NCI-H2029 (cell line): ENCODE measurements at regions not wholly inside any gene's neighbourhood (a gene's known extent, or its start where the extent isn't known, plus 50 kb on each side); places are given as distances from the start of the nearest gene placed in this dataset.

ENCODE experiments used
- DNase-seq: peaks from one replicate; lab custom pipeline; 2025; lab: John Stamatoyannopoulos, UW

DNA sequence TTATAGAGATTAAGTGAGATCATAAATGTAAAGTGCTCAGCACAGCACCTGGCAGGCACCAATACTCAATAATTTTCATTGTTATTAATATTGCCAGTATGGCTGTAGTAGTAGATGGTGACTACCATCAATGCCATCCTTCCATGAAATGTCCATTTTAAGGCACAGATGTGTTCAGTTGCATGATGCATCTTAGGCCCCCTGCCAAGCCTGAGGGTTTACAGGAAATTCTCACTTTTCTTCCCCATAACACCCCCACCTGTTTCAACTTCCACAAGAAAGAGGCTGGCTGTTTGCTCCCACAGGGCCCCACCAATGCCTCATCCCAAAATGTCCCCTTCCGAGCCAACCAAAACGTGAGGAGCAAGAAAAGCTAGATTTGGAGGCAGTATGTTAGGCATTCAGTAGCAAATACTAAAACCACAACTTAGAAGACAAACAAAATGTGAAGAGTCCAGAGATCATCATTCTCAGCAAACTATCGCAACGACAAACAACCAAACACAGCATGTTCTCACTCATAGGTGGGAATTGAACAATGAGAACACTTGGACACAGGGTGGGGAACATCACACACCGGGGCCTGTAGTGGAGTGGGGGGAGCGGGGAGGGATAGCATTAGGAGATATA lies 110.6 kb upstream of the NHSL1 start:
- no peak for DNase-seq

DNA sequence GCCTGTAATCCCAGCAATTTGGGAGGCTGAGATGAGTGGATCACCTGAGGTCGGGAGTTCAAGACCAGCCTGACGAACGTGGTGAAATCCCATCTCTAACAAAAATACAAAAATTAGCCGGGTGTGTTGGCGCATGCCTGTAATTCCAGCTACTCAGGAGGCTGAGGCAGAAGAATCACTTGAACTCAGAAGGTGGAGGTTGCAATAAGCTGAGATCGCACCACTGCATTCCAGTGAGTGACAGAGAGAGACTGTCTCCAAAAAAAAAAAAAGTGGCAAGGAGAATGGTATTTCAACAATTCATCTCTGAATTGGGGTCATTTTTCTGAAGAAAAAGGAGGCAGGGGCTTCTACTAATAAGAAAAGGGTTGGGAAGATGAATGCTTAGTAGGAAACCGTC lies 111.5 kb upstream of the NHSL1 start:
- DNase-seq: no peak

DNA sequence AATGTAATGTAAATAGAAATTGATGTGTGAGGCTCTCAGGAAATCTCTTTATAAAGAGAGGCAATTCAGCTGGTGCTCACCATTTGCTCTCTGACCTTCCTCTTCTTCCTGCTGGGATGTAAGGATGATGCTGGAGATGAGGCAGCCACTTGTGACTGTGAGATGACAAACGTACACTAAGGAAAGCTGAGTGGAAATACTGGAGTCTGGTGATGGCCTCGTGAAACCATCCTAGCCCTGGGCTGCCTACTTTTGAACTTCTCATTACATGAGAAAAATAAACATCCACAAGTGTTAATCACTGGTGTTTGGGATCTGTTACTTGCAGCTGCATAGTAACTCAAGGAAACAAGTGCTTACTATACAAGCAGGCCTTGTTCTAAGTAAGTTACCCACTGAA lies 114.9 kb upstream of the NHSL1 start:
- DNase-seq: no peak

DNA sequence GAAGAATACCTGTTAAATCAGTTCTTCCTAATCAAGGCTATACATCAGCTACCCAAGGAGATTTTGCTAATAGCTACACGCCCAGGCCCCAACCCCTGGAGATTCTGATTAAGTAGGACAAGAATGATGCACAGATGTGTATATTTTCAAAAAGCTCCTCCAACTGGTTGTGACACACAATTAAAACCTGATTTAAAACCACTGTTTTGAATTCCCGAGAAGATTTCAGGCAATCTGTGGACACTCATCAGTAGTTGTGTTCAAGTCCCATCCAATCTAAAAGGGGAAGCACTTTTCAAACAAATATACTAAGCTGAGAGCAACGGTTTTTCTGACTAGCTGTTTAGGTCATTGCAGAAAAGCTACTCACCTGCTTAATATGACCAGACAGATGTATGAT lies 118.9 kb upstream of the NHSL1 start:
- no peak for DNase-seq

DNA sequence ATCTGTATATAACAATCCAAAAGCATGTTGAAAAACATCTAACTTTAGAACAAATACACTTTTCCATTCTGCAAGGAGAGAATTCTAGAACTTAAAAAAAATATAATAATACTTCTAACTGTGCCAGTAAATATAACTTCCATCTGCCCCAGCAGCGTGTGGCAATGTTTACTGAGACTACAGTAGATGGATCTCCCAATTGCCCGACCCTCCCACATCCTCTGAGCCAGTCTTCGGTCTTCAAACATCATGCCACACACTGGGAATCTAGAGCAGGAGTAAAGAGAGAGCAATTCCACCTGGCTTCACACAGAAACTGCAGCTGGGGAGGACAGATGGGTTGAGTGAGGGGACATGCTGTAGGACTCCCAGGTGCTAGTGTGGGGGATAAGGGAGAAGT lies 121.3 kb upstream of the NHSL1 start:
- no peak for DNase-seq

DNA sequence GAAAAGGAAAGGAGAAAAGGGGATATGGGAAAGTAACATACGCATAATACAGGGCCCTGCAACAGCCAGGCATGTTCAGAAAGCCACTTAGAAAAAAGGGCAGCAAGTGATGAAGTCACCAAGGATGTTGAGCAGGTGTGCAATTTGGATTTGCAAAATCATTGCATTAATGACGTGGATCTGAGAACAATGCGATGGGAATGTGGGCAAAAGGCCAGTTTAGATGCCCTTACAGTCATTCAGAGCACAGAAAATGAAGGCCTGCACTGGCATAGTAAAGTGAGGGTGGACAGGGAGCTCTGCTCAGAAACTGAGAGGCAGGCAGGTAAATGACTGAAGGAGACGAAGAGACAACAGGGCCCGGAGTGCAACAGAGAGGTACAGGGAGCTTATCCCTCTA lies 123.7 kb upstream of the NHSL1 start:
- DNase-seq: no peak

DNA sequence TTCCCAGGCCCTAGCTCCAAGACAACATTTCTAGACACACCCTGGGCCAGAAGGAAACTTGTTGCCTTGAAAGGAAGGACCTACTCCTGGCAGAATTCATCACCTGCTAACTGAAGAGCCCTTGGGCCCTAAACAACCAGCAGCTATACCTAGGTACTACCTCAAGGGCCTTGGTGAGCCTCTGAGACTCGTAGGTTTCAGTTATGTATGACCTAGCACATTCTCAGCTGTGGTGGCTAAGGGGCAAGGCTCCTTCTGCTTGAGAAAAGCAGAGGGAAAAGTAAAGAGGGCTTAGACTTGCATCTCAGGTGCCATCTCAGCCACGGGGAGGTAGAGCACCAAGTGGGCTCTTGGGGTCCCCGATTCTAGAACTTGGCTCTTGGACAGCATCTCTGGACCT lies 132.3 kb upstream of the NHSL1 start:
- no peak for DNase-seq

DNA sequence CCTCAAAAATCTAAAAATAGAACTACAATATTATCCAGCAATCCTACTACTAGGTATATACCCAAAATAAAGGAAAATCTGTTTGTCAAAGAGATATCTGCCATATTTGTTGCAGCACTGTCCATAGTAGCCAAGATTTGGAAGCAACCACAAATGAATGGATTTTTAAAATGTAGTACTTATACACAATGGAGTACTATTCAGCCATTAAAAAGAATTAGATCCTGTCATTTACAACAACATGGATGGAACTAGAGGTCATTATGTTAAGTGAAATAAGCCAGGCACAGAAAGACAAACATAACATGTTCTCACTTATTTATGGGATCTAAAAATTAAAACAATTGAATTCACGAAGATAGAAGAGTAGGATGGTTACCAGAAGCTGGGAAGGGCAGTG lies 135.7 kb upstream of the CCDC28A start:
- DNase-seq: no peak

DNA sequence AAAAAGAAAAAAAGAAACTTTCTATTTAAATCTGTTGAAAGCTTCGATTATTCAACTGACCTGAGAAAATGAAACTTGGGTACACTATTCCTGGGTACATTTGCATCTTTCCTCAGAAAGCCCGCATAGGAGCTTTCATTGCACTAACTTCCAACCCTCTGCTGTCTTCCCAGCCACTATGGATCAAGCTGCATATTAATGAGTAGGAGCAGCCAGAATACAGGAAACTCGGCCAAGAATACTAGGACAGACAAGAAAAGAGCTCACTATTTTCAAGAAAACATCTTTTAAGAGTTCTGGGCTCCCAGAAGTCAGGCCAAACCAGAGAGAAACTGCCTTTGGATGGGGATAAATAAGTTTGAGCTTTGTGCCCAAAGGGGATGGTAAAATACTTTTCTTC lies 135.0 kb upstream of the CCDC28A start:
- DNase-seq: no peak

DNA sequence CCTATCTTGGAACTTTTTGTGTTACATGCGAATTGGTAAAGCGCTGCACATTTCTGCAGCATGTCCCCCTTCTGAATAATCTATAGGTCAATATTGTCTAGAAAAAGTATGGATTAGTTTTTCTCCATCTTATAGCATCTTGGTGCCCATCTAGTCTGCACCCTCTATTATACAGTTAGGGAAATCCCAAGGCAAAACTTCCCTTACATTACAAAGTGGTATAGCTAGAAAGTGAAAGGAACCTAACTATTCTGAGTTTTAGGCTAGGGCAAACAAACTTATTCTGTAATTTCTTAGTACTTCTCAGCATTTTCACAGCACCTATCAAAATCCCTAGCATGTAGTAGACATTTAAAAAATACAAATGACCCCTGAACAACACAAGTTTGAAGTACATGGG lies 133.5 kb upstream of the CCDC28A start:
- no peak for DNase-seq

DNA sequence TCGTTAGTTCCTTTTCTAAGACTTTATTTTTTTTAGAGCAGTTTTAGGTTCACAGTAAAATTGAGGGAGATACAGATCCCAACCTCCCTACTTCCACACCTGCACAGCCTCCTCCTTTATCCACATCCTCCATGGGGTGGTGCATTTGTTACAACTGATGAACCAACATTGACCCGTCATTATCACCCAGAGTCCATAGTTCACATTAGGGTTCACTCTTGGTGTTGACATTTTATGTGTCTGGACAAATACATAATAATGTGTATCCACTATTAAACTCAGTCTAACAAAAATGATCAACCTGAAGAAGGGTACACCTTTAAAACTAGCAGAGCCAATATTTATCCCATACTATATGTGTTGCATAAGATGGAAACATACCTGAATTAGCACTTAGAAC lies 130.4 kb upstream of the CCDC28A start:
- no peak for DNase-seq

DNA sequence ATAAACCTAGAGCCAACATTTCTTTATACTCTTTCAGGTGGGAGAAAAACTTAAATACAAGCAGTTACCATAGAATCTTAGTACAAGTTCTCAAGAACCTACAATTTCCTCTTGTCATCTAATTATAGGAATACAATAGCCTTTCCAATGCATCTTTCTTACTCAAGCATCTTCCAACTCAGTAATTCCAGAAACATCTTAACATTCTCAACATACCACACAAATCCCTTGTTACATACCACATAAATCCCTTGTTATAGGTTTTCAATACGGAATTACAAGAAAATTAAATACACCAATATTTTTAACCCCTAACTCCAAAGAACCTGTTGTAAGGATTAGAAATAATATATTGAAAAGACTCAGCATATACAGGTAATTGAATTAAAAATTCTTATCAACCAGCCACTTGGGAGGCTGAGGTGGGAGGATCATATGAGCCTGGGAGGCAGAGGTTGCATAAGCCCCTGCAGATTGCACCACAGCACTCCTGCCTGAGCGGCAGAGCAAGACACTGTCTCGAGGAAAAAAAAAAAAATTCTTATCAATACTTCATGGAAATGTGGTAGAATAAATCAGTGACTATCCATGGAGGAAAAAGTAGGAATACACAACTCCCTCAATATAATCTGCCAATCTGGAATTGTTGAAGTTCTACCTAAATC lies 127.5 kb upstream of the CCDC28A start:
- no peak for DNase-seq

DNA sequence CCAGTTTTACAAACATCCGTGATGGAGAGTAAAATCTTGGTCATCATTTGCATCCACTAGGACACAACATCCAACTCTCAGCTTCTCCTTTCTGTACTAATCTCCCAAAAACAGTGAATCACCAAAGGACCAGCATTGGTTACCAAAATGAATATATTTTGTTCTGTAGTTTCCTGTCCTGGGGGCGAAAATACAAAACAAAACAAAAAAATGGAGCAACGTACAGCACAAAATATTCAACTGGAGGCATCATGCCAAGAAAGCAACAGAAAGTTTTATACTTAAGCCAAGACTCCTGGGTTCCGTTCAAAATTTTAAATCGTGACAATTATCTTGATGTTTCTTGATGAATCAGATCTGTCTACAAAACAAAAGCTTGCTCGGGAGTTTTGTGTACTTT lies 126.6 kb upstream of the CCDC28A start:
- no peak for DNase-seq

DNA sequence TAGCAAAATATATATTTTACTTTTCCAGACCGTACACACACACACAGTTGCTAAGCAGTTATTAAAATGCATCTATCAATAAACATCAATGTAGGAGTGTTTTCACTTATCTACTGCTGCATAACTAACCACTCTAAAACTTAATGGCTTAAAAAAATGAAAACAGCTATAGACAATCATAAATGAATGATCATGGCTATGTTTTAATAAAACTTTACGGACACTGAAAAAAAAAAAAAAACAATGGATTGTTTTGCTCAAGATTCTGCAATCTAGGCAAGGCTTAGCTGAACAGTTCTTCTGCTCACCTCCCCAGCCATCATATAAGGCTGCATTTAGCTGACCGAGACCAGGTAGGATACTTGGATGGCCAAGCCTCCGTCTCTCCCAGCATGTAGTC lies 125.4 kb upstream of the CCDC28A start:
- no peak for DNase-seq

DNA sequence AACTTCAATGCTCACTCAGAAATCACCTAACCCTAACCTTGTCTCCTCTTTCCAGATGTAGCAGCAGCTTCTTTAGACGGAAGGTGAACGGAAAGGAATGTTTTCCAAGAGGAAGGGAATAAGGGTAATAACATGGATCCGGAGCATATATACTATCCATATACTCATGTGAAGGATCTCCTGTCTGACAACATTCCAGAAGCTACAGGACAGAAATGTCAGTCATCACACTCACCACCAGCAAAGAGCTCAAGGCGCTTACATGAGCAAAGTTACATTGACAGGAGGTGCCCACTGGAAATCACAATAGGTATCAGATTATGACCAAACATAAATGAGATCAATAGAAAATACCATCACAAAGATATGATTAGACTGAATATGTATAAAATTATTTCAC lies 122.1 kb upstream of the CCDC28A start:
- no peak for DNase-seq

DNA sequence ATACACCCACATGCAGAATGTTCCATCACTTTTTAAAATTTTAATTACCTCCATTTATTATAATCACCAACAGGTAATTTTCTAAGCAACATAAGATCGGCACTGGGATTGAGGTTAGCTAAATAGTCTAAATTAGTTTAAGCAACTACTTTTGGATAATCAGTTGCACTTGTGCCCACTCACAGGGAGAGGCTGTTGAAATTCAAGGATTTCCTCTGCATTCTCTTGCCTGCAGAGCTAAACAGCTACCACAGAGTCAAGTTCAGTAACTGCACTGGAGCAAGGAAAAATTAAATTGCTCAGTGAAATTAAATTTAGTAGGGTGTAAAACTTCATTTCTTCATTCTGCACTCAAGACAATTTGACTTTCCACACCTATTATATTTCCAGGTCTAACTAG lies 120.7 kb upstream of the CCDC28A start:
- DNase-seq: no peak

DNA sequence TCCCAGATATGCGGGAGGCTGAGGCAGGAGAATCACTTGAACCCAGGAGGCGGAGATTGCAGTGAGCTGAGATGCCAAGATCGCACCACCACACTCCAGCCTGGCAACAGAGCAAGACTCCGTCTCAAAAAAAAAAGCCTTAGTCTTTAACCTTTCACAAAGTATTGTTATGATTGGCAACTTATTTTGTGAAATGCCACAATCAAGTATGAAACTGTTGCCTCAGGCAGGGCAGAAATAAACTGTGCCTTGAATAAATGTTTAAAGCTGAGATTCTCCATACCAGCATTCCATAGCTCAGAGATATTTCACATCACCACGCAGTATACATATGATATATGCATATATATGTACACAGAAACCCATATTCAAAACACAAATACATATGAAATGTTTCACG lies 120.1 kb upstream of the CCDC28A start:
- DNase-seq: no peak

DNA sequence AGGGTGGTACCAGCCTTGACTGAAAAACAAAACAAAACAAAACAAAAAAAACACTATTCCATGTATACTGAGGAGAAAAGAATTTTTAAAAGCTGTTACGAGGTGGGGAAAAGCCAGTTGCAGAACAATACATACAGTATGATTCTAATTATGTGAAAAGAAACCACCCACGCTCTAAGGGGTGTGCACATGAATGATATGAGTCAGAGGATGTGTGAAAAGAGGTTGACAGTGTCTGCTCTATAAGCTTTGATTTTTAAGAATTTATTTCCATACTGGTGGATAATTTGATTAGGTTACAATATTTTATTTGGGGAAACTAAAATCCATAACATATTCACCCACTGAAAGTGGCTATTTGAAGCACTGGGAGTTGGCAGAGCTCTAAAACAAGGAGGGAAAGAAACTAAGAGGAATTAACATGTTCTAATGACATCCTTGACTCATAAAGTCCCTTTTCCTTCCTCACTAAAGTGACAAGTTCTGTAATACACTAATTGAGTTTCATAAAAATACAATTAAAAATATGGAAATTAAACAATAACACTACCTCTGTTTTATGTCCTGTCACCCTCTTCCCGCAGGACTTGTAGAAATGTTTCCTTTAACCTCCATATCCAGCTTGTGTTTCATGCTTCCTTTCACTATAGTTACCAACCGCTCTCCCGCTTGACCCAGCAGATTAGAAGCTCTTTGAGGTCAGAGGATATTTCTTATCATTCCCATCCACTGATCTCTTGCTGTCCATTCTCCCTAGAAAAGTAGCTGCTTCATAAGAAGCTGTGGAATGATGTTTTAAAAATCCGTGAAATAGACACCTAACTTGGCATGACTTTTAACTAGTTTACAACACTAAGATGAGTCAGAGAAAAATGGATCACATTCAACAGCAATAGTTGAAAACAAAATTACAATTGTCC lies 118.6 kb upstream of the CCDC28A start:
- no peak for DNase-seq

DNA sequence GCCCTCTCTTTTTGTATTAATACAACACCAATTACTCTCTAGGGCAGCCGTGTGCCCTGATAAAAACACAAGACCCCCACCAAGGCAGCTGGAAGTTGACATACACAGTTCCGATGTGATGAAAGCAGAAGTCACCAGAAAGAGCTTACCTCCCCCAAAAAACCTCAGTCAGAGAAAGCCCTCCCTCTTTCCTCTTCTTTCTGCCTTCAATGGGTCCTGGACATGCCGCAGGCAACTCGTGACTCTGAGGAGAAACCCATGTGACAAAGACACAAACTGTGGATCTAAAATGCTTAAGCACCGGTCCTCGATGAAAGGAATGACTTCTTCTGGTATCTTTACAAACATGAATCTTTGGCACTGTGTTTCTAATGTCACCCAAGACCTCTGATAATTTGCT lies 117.7 kb upstream of the CCDC28A start:
- DNase-seq: no peak

DNA sequence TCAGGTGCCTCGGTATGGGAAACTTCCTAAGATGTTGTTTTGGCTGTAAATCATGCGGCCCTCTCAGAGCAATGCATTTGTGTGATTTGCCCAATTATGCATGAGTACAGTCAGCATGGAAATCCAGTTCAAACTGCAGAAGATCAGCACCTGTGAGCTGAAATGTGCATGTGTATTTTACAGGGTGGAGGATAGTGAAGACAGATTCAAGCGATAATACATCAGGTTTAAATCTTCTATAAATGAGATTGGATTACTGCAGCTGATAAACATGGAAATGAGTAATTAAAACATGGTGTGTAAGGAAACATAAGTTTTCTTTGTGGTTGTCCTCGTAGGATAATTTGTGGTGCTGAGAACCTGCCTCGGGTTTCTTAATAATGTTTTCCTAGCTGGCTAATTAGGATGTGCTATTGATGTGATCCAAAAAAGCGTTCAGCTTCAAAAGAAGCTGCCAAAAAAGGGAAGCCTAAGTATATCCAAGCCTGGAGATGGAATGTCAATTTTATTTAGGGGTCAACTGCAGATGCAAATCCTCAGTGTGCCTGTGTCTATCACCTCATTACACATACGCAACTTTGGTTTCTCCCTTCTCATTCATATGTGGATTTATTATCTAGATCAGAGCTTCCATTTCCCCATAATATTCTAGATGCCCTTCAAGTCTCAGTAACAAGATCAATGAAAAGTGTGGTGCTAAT lies 117.1 kb upstream of the CCDC28A start:
- DNase-seq: no peak

DNA sequence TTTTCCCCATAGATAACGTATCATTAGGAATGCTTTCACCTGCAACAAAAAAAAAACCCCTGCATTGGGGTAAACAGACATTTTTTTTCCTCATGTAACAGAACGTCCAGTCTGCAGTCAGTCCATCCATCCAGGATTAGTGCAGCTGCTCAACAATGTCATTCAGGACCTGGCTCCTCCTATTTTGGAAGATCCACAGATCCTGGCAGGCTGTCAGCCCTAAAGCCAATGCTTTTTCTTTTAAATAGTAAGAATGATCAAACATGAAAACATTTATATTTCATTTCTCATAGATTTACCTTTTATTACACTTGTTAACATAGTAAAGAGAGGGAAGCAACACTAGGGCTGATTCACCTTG lies 116.5 kb upstream of the CCDC28A start:
- no peak for DNase-seq

DNA sequence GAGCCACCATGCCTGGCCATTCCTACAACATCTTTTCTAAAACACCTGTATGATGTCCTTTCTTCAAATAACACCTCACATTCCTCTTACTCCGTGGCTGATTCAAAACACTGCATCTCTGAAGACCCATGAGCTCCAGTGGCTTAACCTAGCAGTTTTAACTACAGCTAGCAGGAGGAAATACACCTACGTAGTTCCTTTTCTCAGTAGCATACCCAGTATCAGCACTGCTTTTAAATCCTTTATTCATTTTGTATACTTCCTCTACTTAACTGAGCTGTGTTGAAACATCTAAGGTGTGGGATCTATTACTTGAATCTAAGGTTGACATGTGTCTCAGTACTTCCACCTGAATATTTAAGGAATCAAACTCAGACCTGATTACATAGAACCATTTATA lies 113.6 kb upstream of the CCDC28A start:
- DNase-seq: no peak

DNA sequence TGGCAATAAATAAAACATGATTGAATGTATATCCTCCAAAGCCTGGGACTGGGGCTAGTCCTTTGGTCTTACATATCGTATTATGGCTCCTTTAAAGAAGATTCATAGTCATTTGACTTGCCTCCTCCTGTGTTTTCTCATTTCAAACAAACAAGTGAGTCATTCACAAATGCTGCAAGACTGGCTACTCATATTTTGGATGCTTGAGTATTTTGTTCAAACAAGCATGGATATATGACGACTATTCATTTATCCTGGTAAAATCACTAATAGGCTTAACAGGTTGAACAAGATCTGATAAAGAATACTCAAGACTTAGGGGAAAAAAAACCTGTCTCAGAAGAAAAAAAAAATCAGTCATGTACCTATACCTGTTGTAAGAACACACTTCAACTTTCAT lies 111.1 kb upstream of the CCDC28A start:
- no peak for DNase-seq
